HCT116 (cell line): ENCODE measurements at regions not wholly inside any gene's neighbourhood (a gene's known extent, or its start where the extent isn't known, plus 50 kb on each side); places are given as distances from the start of the nearest gene placed in this dataset.

Experiments used
- ATAC-seq: fragments of 200-7000 bp; cut with Tn5 transposase; 2 replicates; pipeline ENCODE4 v1.9.1; 2020; ENCODE audit warnings: mild to moderate bottlenecking, moderate library complexity
- BruUV-seq: library from RNA; stranded (reverse); fragments of 400-500 nt; replicated peaks from 2 replicates; lab custom pipeline; 2021; lab: Mats Ljungman, UMichigan
- CTCF ChIA-PET: fragments of 300-600 bp; sonication (Branson Sonifier 250); formaldehyde crosslinking; loops from one replicate; lab custom pipeline; 2021; ENCODE audit warnings: antibody characterized with exemption; lab: Charles Lee
- POLR2A ChIA-PET: fragments of 300-600, 350-600 bp; sonication (Branson Sonifier 250); formaldehyde crosslinking; loops from one replicate; lab custom pipeline; 2021; ENCODE audit warnings: antibody characterized with exemption; lab: Charles Lee
- RAD21 ChIA-PET, 2 experiments: fragments of 300-600 bp; sonication (Branson Sonifier 250); formaldehyde crosslinking; loops; one replicate each; lab custom pipeline; 2023; ENCODE audit warnings: low total read pairs in 2 of 2; ENCODE audit not compliant: uncharacterized antibody in 2 of 2, unreplicated experiment in 2 of 2, low non-redundant PET in 1 of 2; lab: Charles Lee
- DNase-seq: peaks from one replicate; pipeline ENCODE4 v3.0.0-alpha.2; 2010; ENCODE audit warnings: low read depth, low spot score
- H2AFZ ChIP-seq: fragments of 200-600 bp; shearing (Covaris generic), sonication (generic); 2 replicates; pipeline ENCODE4 v1.6.1; 2017; ENCODE audit warnings: low read depth, mixed run types, mixed read lengths, antibody characterized with exemption, low read length; ENCODE audit not compliant: poor library complexity, severe bottlenecking
- H3K27ac ChIP-seq: 2 replicates; pipeline ENCODE4 v1.5.1; 2012; ENCODE audit warnings: low read depth, low read length
- H3K27me3 ChIP-seq: fragments of 200-600 bp; sonication (generic); 2 replicates; pipeline ENCODE4 v1.6.1; 2016; ENCODE audit warnings: mixed run types, low read length, mixed read lengths; ENCODE audit not compliant: insufficient read depth
- H3K36me3 ChIP-seq, 2 experiments: fragments of 200-500 bp in 1 of 2; fragments of 200-600 bp in 1 of 2; sonication (Bioruptor generic) in 1 of 2; sonication (generic) in 1 of 2; 2 replicates each; pipeline versions ENCODE4 v1.5.1 to v1.6.1; 2014 to 2016; ENCODE audit warnings: low read length in 2 of 2, inconsistent platforms in 1 of 2, mixed read lengths in 1 of 2, mixed run types in 1 of 2; ENCODE audit not compliant: insufficient read depth in 2 of 2, control insufficient read depth in 1 of 2
- H3K4me1 ChIP-seq, 2 experiments: fragments of 200-600 bp in 1 of 2; sonication (generic) in 1 of 2; 2 replicates each; pipeline versions ENCODE4 v1.5.1 to v1.6.1; 2012 to 2017; ENCODE audit warnings: low read length in 2 of 2, inconsistent platforms in 1 of 2, mild to moderate bottlenecking in 1 of 2, mixed read lengths in 1 of 2, mixed run types in 1 of 2, moderate library complexity in 1 of 2; ENCODE audit not compliant: insufficient read depth in 2 of 2, control insufficient read depth in 1 of 2
- H3K4me2 ChIP-seq: fragments of 200-600 bp; sonication (generic); 2 replicates; pipeline ENCODE4 v1.6.1; 2017; ENCODE audit warnings: mixed run types, low read length, mixed read lengths
- H3K4me3 ChIP-seq, 2 experiments: fragments of 200-600 bp in 1 of 2; sonication (generic) in 1 of 2; replicated peaks in 1 of 2; 2 replicates each; pipeline ENCODE4 v1.5.1; 2011 to 2016; ENCODE audit warnings: low read length in 2 of 2, control low read depth in 1 of 2, low read depth in 1 of 2, mild to moderate bottlenecking in 1 of 2, mixed read lengths in 1 of 2, mixed run types in 1 of 2
- H3K79me2 ChIP-seq: fragments of 200-600 bp; sonication (generic); 2 replicates; pipeline ENCODE4 v1.6.1; 2017; ENCODE audit warnings: mild to moderate bottlenecking, mixed run types, low read length, moderate library complexity, mixed read lengths; ENCODE audit not compliant: insufficient read depth
- H3K9ac ChIP-seq: fragments of 200-600 bp; sonication (generic); 2 replicates; pipeline ENCODE4 v1.6.1; 2016; ENCODE audit warnings: low read length, mixed read lengths
- H3K9me2 ChIP-seq: fragments of 200-600 bp; sonication (generic), shearing (Covaris generic); 2 replicates; pipeline ENCODE4 v1.6.1; 2017; ENCODE audit warnings: mixed run types, mild to moderate bottlenecking, moderate library complexity; ENCODE audit not compliant: insufficient read depth
- H3K9me3 ChIP-seq, 2 experiments: fragments of 200-500 bp in 1 of 2; fragments of 200-600 bp in 1 of 2; sonication (Bioruptor generic) in 1 of 2; sonication (generic) in 1 of 2; 2 replicates each; pipeline ENCODE4 v1.6.1; 2014 to 2017; ENCODE audit warnings: low read length in 2 of 2, mixed read lengths in 2 of 2, inconsistent platforms in 1 of 2, low read depth in 1 of 2, mild to moderate bottlenecking in 1 of 2, mixed run types in 1 of 2, moderate library complexity in 1 of 2; ENCODE audit not compliant: control insufficient read depth in 1 of 2, insufficient read depth in 1 of 2
- H4K20me1 ChIP-seq: fragments of 200-600 bp; sonication (generic), shearing (Covaris generic); 2 replicates; pipeline ENCODE4 v1.6.1; 2017; ENCODE audit warnings: mixed run types, mild to moderate bottlenecking, moderate library complexity; ENCODE audit not compliant: insufficient read depth
- CBX3 ChIP-seq: IDR thresholded peaks from 2 replicates; pipeline ENCODE4 v1.6.1; 2012; ENCODE audit warnings: low read depth
- SP1 ChIP-seq: IDR thresholded peaks from 2 replicates; pipeline ENCODE4 v1.6.1; 2012; ENCODE audit warnings: low read depth
- SRF ChIP-seq: IDR thresholded peaks from 2 replicates; pipeline ENCODE4 v1.6.1; 2012; ENCODE audit warnings: low read depth
- ZFX ChIP-seq: fragments of 450-650 bp; IDR thresholded peaks from 2 replicates; pipeline ENCODE4 v1.6.1; 2017
- intact Hi-C: fragments of 100-400 bp; cut with micrococcal nuclease; formaldehyde crosslinking; loops from 2 replicates; pipeline ENCODE4 v1.10.0; 2022
- TF ChIP-seq, protein P1 (sequence below): IDR thresholded peaks from 2 replicates; pipeline ENCODE4 v1.6.1; 2012; ENCODE audit warnings: low read depth
- TF ChIP-seq, protein P2 (sequence below): IDR thresholded peaks from 2 replicates; pipeline ENCODE4 v1.6.1; 2011; ENCODE audit warnings: mild to moderate bottlenecking, low read length, moderate library complexity; ENCODE audit not compliant: insufficient replicate concordance; ENCODE audit errors: extremely low read depth

DNA sequence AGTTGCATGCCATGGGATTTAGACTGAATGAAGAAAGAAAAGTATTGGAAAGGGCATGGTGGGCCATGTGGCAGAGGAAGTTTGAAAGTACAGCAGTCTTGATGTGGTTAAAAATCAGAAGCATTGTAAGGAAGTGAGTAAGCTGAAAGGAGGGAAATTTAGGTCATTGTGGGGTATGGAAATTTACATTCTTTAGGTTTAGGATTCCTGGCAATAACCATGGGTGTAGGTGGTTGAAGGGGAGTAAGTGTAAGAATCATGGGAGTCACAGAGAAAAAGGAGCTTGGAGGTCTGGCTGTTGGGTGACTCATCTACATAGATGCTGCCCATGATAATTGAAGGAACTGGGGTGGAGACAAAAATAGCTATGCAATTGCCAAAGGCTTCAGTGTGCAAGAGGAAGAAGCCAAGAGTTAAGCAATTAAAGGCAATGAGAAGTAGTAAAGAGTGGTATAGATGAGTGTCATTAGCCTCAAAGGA lies 243.8 kb upstream of the LDB2 start:
- Histone ChIP-seq H3K36me3 (no peaks in the 10 kb centered on the region), H4K20me1 (no peaks in the 10 kb centered on the region), H3K4me2 (no peak overlapping the region), H3K79me2 (no peaks in the 10 kb centered on the region), H3K27ac (no peak overlapping the region), H3K9me2 (no peaks in the 10 kb centered on the region), H3K9me3 (no peaks in the 10 kb centered on the region; a peak in 1 of 4 replicates), H3K27me3 (no peaks in the 10 kb centered on the region), H2AFZ (no peak overlapping the region), H3K9ac (no peak overlapping the region), H3K4me1 (no peaks in the 10 kb centered on the region), H3K4me3 (no peak overlapping the region)
- ATAC-seq (no peak), DNase-seq (no peak)
- ChIA-PET CTCF (no interaction called here), RAD21 (no interaction called here), POLR2A (no interaction called here)
- no TSS peak for BruUV-seq
- intact Hi-C loops, result no loop called here
- TF ChIP-seq SP1 (no peak), SRF (no peak), CBX3 (no peak), ZFX (no peak)
- TF ChIP-seq, protein P1, sequence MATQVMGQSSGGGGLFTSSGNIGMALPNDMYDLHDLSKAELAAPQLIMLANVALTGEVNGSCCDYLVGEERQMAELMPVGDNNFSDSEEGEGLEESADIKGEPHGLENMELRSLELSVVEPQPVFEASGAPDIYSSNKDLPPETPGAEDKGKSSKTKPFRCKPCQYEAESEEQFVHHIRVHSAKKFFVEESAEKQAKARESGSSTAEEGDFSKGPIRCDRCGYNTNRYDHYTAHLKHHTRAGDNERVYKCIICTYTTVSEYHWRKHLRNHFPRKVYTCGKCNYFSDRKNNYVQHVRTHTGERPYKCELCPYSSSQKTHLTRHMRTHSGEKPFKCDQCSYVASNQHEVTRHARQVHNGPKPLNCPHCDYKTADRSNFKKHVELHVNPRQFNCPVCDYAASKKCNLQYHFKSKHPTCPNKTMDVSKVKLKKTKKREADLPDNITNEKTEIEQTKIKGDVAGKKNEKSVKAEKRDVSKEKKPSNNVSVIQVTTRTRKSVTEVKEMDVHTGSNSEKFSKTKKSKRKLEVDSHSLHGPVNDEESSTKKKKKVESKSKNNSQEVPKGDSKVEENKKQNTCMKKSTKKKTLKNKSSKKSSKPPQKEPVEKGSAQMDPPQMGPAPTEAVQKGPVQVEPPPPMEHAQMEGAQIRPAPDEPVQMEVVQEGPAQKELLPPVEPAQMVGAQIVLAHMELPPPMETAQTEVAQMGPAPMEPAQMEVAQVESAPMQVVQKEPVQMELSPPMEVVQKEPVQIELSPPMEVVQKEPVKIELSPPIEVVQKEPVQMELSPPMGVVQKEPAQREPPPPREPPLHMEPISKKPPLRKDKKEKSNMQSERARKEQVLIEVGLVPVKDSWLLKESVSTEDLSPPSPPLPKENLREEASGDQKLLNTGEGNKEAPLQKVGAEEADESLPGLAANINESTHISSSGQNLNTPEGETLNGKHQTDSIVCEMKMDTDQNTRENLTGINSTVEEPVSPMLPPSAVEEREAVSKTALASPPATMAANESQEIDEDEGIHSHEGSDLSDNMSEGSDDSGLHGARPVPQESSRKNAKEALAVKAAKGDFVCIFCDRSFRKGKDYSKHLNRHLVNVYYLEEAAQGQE, result no peak
- TF ChIP-seq, protein P2, sequence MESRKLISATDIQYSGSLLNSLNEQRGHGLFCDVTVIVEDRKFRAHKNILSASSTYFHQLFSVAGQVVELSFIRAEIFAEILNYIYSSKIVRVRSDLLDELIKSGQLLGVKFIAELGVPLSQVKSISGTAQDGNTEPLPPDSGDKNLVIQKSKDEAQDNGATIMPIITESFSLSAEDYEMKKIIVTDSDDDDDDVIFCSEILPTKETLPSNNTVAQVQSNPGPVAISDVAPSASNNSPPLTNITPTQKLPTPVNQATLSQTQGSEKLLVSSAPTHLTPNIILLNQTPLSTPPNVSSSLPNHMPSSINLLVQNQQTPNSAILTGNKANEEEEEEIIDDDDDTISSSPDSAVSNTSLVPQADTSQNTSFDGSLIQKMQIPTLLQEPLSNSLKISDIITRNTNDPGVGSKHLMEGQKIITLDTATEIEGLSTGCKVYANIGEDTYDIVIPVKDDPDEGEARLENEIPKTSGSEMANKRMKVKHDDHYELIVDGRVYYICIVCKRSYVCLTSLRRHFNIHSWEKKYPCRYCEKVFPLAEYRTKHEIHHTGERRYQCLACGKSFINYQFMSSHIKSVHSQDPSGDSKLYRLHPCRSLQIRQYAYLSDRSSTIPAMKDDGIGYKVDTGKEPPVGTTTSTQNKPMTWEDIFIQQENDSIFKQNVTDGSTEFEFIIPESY, result no peak
- TF ChIP-seq, all 23 proteins: peak for 0
